Fibroblast of lung (primary cell): ENCODE measurements at regions not wholly inside any gene's neighbourhood (a gene's known extent, or its start where the extent isn't known, plus 50 kb on each side); places are given as distances from the start of the nearest gene placed in this dataset.

Experiments used
- DNase-seq, 2 donors: peaks; one replicate each; pipeline versions ENCODE4 v3.0.0 to v3.0.0-alpha.2; 2010; ENCODE audit warnings: low read depth in 2 of 2
- H2AFZ ChIP-seq: 2 replicates; pipeline ENCODE4 v1.5.1; 2012; ENCODE audit warnings: low read length, control low read depth, inconsistent platforms
- H3K27ac ChIP-seq: 2 replicates; pipeline ENCODE4 v1.5.1; 2011; ENCODE audit warnings: low read length, control low read depth; ENCODE audit not compliant: insufficient read depth
- H3K27me3 ChIP-seq: 2 replicates; pipeline ENCODE4 v1.5.1; 2011; ENCODE audit warnings: mild to moderate bottlenecking, low read length; ENCODE audit not compliant: control insufficient read depth, insufficient read depth
- H3K36me3 ChIP-seq: 2 replicates; pipeline ENCODE4 v1.5.1; 2011; ENCODE audit warnings: low read length; ENCODE audit not compliant: control insufficient read depth, insufficient read depth
- H3K4me1 ChIP-seq: 2 replicates; pipeline ENCODE4 v1.5.1; 2011; ENCODE audit warnings: low read length; ENCODE audit not compliant: control insufficient read depth, insufficient read depth; ENCODE audit errors: extremely low read depth
- H3K4me2 ChIP-seq: 2 replicates; pipeline ENCODE4 v1.5.1; 2011; ENCODE audit warnings: low read length, control low read depth; ENCODE audit not compliant: insufficient read depth; ENCODE audit errors: extremely low read depth
- H3K4me3 ChIP-seq, 4 experiments: fragments of 200-600 bp in 1 of 4; sonication (generic) in 1 of 4; replicated peaks in 1 of 4; 2 replicates each; pipeline ENCODE4 v1.5.1; 2011 to 2016; ENCODE audit warnings: low read length in 4 of 4, low read depth in 3 of 4, mild to moderate bottlenecking in 3 of 4, control low read depth in 2 of 4, inconsistent platforms in 1 of 4, mixed read lengths in 1 of 4; ENCODE audit not compliant: insufficient read depth in 1 of 4; ENCODE audit errors: control extremely low read depth in 1 of 4
- H3K79me2 ChIP-seq: 2 replicates; pipeline ENCODE4 v1.5.1; 2012; ENCODE audit warnings: mild to moderate bottlenecking, low read length, inconsistent platforms; ENCODE audit not compliant: control insufficient read depth, insufficient read depth
- H3K9ac ChIP-seq: 2 replicates; pipeline ENCODE4 v1.5.1; 2011; ENCODE audit warnings: mild to moderate bottlenecking, low read length, control low read depth; ENCODE audit not compliant: insufficient read depth
- H3K9me3 ChIP-seq: 2 replicates; pipeline ENCODE4 v1.5.1; 2012; ENCODE audit warnings: low read depth, low read length; ENCODE audit not compliant: control insufficient read depth, insufficient read depth
- H4K20me1 ChIP-seq: 2 replicates; pipeline ENCODE4 v1.5.1; 2011; ENCODE audit warnings: low read length; ENCODE audit not compliant: control insufficient read depth, insufficient read depth; ENCODE audit errors: extremely low read depth
- EZH2 ChIP-seq: IDR thresholded peaks from 2 replicates; pipeline ENCODE4 v1.5.1; 2012; ENCODE audit warnings: low read length, control low read depth, mild to moderate bottlenecking; ENCODE audit errors: missing control alignments
- TF ChIP-seq, protein P1 (sequence below), 2 donors: IDR thresholded peaks in 1 of 2; conservative IDR thresholded peaks in 1 of 2; 1 replicate in 1 of 2; 2 replicates in 1 of 2; pipeline ENCODE4 v1.5.1; 2011 to 2012; ENCODE audit warnings: low read length in 2 of 2, control low read depth in 1 of 2, inconsistent platforms in 1 of 2, low read depth in 1 of 2, mild to moderate bottlenecking in 1 of 2

DNA sequence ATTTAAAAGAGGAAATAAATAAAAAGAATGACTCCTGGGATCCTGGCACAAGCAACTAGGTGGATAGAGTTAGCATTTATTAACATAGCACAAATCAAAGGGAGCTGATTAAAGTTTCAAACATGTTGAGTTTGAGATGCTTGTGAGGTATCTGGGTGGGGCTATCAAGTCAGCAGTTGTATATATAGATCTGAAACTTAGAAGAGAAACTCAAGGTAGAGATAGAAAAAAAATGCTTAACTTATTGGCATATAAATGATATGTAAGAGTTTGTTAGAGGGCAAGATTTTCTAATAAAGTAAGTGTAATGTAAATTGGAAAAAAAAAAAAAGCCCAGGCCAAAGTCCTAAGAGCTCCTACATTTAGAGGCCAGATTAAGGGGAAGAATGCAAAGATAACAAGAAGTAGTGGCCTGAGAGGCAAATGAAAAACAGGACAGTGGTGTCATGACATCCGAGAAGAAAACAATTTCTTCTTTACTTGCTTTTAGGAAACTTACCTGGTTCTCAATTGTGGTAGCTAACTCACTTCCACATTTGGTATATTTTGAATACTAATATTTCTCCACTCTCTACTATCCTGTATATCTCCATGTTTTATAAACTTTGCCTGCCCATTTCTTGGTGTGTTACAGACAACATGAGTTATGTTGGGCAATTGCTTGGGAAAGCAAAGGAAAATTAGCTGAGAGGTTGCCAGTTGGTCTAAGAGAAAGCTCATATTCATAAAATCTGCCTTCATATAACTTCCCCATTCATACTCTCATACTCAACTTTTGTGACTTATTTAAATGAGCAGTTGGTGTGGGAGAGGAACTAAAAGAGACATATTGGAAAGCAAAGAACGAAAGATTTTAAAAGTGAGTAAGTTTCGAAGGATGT, 169.2 kb downstream of the PARM1 start:
- Histone ChIP-seq H3K79me2 (no peaks in the 10 kb centered on the region), H3K36me3 (no peaks in the 10 kb centered on the region), H3K9me3 (no peaks in the 10 kb centered on the region), H3K9ac (no peak overlapping the region), H3K4me3 (no peak overlapping the region), H3K27me3 (no peaks in the 10 kb centered on the region), H4K20me1 (no peaks in the 10 kb centered on the region), H2AFZ (no peak overlapping the region), H3K27ac (no peak overlapping the region), H3K4me2 (no peak overlapping the region), H3K4me1 (no peaks in the 10 kb centered on the region)
- TF ChIP-seq, protein P1, sequence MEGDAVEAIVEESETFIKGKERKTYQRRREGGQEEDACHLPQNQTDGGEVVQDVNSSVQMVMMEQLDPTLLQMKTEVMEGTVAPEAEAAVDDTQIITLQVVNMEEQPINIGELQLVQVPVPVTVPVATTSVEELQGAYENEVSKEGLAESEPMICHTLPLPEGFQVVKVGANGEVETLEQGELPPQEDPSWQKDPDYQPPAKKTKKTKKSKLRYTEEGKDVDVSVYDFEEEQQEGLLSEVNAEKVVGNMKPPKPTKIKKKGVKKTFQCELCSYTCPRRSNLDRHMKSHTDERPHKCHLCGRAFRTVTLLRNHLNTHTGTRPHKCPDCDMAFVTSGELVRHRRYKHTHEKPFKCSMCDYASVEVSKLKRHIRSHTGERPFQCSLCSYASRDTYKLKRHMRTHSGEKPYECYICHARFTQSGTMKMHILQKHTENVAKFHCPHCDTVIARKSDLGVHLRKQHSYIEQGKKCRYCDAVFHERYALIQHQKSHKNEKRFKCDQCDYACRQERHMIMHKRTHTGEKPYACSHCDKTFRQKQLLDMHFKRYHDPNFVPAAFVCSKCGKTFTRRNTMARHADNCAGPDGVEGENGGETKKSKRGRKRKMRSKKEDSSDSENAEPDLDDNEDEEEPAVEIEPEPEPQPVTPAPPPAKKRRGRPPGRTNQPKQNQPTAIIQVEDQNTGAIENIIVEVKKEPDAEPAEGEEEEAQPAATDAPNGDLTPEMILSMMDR (conservative IDR thresholded peaks at IDR 0.05 in 1 of 2, IDR thresholded peaks at IDR 0.05 in 1 of 2; ENCODE audit: low read depth in 1 of 2, low read length in 2 of 2): no peak
- TF ChIP-seq EZH2: no peak
- no peak for DNase-seq
